NCI-H2081 (cell line): ENCODE measurements at regions not wholly inside any gene's neighbourhood (a gene's known extent, or its start where the extent isn't known, plus 50 kb on each side); places are given as distances from the start of the nearest gene placed in this dataset.
A peak's percentile ranks its signal among the peaks of the same experiment; 100 is the strongest.

ENCODE experiments used
- DNase-seq, 2 experiments: peaks; one replicate each; lab custom pipeline; 2025; lab: John Stamatoyannopoulos, UW

GRCh38 chr15:70473581-70474370 lies 289.6 kb downstream of the UACA start:
- DNase-seq = no peak

DNA sequence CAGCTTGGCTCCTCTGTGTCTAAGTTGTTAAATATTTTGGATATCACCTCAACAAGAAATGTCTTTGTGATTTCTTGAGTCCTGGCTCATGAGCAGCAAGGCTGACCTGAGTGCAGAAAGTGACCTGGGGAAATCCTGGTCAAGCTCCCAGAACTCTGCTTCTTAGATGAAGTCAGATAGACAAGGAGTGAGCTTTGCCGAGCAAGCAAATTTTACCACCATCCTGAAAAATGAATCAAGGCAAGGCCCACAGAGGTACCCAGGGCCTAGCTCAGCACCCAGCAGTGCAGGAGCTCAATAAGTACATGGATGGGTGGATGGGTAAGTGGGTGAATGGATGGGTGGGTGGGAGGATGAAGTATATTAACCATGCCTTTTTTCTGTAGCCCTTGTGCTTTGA lies 291.8 kb downstream of the UACA start:
- no peak for DNase-seq

- no peak for DNase-seq
These were observed 292.7 kb downstream of the UACA start for GRCh38 chr15:70470556-70471191.

DNA sequence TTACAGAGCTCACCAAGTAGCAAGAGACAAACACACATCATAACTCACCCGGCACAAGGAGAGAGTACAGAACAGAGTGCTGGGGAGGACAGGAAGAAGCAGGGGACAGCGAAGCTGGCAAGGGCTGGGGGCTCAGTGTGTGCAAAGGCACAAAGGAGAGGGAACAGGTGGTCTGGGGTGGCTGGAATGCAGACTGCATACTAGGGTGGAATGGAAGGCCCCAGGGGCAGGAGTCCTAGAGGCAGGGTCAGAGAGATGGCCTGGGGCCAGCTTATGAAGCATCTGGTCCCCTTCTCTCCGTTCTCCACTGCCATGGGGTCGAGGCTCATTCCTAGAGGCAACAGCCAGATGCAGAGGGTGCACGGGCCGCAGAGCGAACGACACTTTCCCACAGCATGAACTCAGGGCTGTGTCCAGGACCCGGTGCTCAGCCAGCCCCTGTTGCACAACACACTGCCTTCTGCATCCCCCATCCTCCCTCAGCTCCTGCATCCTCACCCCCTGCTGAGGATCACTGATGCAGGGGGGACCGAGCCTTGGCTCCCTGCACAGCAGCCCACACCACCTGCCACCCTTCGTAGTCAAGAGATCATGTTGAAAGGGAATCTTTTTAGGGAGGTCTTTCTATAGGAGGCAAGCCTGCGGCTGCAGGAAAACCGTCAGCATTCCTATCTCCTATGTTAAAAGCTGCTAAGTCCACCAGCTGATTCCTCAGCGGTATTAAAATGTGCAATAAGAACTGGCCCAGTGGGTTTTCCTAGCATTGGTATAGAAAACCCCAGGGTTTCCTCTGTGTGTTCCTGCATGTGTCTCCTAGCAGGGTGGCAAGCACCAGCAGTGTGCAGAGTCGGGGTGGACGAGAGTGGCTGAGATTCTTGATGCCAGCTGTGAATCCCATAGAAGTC lies 293.5 kb downstream of the UACA start:
- no peak for DNase-seq

DNA sequence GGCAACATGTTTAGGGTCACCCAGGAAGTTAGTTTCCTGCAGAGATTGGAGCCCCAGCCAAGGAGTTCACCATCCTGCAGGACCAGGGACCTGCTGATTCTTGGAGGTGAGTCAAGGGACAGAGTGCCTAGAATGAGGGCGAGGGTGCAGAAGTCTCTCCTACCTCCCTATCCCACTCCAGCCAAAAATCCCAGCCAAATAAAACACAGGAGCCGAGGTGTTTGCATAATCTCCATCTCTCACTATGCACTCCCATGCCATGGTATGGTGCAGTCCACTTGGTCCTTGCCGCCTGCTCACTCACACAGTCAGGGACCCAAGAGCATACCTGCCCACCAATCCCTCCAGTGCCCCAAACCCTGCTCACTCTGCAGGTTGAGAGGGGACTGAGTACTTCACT lies 294.2 kb downstream of the UACA start:
- no peak for DNase-seq

DNA sequence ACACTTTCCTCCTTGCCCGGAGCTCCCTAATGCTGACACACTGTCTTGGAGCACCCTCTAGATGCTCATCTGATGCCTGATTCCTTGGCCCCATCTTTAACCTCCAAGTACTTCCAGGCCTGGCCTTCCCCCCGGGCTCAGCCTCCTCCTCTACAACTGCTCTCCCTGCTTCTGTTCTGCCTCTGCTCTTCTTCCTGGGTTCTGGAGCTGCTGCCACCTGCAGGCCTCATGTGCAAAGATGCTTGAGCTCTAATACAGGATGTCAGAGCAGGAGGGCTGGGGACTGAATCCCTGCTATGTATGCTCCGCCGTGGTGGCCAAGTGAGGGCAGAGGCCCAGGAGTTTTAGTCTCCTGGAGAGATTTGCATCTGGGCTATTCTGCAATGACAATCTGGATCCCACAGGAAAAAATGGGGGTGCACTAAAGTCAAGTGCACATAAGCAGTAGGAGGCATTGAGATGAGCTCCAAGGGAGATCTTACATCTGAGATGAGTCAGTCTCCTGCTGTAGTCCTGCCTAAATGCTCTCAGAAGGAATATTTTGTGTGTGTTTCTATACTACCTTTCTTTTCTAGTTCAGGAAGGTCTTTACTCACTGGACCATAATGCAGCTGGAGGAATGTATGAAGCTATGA lies 296.3 kb downstream of the UACA start:
- DNase-seq = peak; percentile 55 to 66

GRCh38 chr15:70466305-70466704 lies 297.1 kb downstream of the UACA start:
- DNase-seq = no peak

GRCh38 chr15:70465812-70466211 lies 297.5 kb downstream of the UACA start:
- no peak for DNase-seq

GRCh38 chr15:70463453-70463834 lies 299.9 kb downstream of the UACA start:
- no peak for DNase-seq

DNA sequence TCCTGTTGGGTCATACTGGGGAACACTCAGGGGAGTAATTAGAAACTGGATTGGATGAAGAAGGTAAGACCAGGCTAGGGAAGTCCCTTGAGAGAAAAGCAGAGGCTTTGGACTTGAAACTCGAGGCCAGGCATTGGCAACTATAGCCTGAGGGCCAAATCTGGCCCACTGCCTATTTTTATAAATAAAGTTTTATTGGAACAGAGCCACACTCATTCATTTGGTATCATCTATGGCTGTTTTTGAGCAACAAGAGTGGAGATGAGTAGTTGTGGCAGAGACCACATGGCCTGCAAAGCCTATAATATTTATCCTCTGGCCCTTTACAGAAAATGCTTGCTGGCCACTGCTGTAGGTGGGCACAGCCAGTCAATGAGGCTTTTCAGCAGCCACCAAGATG lies 301.4 kb downstream of the UACA start:
- no peak for DNase-seq

GRCh38 chr15:70461017-70461416 lies 302.3 kb downstream of the UACA start:
- DNase-seq = no peak

GRCh38 chr15:70459312-70459711 lies 304.0 kb downstream of the UACA start:
- DNase-seq = no peak

- DNase-seq = no peak
These were observed 309.6 kb downstream of the UACA start for GRCh38 chr15:70453766-70454165.

GRCh38 chr15:70453238-70453637 lies 310.1 kb downstream of the UACA start:
- no peak for DNase-seq

DNA sequence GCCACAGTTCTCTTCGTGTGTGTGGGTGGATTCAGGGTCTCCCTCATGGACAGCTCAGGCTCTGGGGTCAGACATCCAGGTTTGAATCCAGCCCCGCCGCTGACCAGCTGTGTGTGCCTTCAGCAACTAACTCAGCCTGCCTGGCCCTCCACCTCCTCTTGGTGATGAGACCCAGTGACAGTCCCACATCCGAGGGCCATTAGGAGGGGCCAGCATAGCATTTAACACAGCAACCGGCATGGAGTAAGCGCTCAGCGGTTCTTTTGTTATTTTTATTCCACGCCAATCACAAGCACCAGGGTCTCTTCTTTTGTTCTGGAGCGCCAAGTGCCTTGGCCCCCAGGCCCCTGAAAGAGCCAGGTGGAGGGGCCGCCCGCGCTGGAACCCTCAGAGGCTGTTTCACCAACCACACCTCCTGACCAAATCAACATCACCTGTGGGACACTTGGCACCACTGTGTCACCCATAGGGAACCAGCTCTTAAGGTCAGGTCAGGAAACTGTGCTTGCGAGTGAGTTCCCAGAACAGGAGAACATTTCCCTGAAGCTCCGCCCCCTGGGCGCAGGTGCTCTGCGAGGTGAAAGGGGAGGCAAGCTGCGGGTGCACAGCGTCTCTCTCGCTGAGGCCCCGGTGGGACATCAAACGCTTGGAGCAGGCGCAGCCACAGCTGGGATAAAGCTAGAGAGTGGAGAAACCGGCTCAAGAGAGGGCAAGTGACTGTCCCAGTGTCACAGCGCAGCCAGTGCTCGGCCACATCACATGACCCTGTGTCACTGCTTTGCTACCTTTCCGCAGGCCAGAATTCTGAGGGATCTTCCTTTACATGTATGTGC lies 311.3 kb downstream of the UACA start:
- no peak for DNase-seq

DNA sequence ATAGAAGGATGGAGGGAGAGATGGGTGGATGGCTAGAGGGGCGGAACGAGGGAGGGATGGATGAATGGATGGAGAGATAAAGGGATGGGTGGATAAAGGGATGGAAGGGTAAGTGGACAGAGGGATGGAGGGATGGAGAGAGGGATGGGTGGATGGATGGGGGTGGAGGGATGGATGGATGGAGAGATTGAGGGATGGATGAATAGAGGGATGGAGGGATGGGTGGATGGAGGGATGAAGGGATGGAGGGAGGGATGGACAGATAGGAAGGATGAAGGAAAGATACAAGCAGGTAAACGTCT lies 313.3 kb downstream of the UACA start:
- no peak for DNase-seq

DNA sequence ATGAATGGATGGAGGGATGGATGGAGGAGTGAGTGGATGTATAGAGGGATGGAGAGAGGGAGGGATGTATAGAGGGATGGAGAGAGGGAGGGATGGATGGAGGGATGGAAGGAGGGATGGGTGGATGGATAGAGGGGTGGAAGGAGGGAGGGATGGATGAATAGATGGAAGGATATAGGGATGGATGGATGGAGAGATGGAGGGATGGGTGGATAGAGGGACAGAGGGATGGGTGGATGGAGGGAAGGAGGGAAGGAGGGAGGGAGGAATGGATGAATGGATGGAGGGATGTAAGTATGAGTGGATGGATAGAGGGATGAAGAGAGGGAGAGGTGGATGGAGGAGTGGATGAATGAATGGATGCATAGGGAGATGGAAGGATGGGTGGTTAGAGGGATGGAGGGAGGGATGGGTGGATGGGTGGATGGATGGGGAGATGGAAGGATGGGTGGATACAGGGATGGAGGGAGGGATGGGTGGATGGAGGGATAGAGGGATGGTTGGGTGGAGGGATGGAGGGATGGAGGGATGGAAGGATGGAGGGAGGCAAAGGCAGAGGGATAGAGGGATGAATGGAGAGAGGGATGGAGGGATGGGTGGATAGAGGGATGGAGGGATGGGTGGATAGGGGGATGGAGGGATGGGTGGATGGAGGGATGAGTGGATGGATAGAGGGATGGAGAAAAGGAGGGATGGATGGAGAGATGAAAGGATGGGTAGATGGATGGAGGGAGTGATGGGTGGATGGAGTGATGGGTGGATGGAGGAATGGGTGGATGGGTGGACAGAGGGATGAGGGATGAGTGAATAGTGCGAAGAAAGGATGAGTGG lies 313.8 kb downstream of the UACA start:
- DNase-seq = no peak

- DNase-seq = no peak
These were observed 315.2 kb downstream of the UACA start for GRCh38 chr15:70447928-70448698.

DNA sequence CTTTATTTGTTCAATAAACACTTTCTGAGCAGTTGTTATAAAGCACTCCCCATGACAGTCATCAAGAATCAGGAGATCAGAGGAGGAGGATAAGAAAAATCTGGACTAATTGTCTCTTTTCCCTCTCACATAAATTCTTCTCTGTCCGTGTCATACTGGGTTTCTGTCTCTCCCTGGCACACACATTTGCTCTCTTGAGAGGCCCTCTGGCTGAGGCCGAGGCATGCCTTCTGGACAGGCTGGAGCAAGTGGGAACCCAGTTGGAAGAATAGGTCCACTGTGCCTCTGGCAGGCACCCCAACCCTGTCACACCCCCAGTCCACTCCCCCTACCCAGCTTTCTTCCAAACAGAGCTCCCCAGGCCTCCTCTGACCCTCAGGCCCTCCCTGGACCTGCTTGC lies 315.8 kb downstream of the UACA start:
- no peak for DNase-seq

DNA sequence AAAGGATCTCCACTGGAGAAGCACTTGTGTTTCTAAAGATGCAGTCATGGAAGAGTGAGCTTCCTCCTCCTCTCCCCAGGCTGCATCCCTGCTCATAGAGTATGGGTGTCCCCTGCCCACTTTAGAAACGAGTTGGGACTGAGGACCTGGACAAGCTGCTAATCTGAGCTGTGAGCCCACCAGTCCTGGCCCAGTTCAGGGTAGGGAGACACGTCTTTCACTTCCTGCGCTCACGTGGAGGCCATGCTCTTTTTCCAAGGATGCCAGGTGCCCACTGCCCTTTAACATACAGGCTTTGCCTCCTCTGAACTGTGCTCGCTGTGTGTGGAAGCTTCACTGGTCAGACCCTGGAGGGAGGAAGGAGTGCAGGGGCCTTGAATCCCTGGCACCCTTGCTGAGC lies 316.3 kb downstream of the UACA start:
- no peak for DNase-seq
